Stimulated activated CD4-positive, alpha-beta T cell treated with anti-CD3 and anti-CD28 coated beads, TNF-alpha, amount 100 ng/mL, for 48 hours (primary cell): ENCODE measurements at regions not wholly inside any gene's neighbourhood (a gene's known extent, or its start where the extent isn't known, plus 50 kb on each side); places are given as distances from the start of the nearest gene placed in this dataset.

ENCODE experiments used
- DNase-seq, 3 donors: peaks; one replicate each; pipeline ENCODE4 v3.0.0-alpha.2; 2020; ENCODE audit warnings: low read depth in 3 of 3

DNA sequence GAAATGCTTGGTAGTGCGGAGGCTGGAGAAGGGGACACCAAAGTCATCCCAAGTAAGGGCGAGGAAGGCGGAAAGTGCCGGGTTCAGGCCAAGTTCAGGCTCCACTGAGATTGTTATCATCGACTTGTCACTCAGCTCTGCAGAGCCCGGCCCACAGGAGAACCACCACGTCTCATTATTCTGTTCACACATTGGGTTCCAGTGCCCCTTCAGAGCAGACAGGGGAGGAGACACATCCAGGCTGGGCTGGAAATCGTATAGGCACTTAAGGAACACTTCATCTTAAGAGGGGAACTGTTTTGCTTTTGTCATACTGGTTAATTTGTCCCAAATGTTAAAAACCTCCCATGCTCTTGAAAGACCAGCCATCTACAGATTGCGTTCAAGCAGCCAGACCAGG, 118.3 kb upstream of the ADAMTS18 start:
- DNase-seq, result no peak

DNA sequence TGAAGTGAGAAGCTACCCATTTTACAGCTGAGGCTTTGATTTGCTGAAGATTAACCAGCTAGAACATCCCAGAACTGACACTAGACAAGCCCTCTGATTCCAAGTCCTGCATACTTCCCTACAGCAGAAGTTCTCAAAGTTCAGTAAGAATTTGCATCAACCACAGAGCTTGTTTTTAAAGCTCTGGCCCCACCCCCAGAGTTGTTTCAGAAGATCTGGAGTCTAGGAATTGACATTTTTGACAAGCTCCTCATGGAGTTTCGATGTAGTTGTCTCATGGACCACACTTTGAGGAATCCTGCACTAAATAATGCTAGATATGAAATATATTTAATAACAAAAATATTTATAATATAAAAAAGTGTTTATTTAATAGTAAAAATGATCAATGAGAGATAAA, 120.3 kb upstream of the ADAMTS18 start:
- DNase-seq, result no peak

DNA sequence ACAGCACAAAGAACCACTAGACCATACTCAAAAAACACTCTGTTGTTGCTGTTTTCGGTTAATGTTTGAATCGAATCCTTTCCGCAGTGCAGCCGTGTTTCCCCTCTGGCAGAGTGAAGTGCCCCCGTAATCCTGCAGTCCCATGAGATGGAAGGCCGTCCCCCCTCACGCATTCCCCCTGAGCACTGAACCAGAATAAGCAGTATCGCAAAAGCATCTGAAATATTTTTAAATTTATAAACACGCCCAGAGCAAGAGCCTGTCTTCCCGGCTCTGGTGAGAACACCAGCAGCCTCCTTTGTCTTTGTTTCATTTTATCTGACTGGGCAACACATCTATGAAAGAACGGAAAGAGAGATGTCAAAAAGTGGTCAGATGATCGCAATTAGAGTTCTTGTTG, 121.0 kb upstream of the ADAMTS18 start:
- DNase-seq, result no peak

- DNase-seq, result no peak
Measured at GRCh38 chr16:77556201-77556873, 121.5 kb upstream of the ADAMTS18 start.

GRCh38 chr16:77557385-77557784, 122.6 kb upstream of the ADAMTS18 start:
- DNase-seq, result no peak

GRCh38 chr16:77558786-77559185, 124.0 kb upstream of the ADAMTS18 start:
- no peak for DNase-seq

DNA sequence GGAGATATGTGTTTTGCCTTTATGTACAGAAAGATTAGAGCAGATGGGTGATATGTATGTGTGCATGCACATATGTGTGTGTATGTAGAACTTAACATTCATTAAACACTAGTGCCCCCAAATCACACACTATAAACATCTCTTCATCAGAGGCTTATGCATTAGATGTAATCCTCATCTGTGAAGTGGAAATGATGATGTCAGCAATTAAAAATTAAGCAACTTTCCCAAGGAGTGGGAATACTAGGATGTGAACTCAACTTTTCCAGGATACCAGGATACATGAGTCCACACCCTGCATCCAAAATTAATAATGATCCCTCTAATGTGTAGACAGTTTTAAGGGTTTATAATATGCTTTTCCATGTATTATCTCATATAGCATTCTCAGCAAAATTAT, 127.7 kb upstream of the ADAMTS18 start:
- DNase-seq, result no peak

- DNase-seq, result no peak
Measured at GRCh38 chr16:77564791-77565390, 130.1 kb upstream of the ADAMTS18 start.

DNA sequence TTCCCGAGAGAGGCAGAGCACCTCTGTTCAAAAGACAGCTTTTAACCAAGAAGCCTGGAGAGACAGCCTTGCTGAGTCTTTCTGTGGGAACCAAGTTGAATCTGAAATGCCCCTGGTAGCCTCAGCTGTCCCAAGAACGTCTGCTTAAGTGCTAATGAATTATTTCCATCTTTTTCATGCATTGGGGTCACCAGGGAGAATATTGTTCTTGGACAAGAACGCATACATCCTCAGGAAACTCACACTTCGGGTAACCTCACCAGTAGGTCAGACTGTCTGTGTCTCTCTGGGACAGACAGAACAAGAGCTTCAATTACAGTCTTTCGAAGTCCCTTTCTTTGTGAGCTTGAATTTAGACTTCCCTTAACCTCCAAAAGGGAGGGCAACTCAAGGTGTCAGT, 134.6 kb upstream of the ADAMTS18 start:
- DNase-seq, result no peak

DNA sequence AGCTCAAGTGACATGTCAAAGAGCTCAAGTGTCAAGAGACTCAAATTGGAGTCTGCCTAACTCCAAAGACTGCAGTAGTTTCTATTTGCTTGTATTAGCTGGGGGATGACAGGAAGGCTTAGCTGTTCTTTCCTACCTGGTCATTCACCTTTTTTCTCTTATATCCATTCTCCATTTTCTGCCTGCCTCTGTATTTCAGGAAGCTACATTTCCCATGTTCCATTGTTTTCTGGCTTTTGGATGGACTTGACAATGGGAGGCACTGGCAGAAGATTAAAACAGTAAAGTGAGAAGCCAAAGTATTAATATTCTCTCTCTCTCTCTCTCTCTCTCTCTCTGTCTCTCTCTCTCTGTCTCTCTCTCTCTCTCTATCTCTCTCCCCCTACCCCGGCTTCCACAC, 135.7 kb upstream of the ADAMTS18 start:
- no peak for DNase-seq

- DNase-seq, result no peak
Measured at GRCh38 chr16:77571115-77571862, 136.5 kb upstream of the ADAMTS18 start.

GRCh38 chr16:77574867-77575624, 140.2 kb upstream of the ADAMTS18 start:
- DNase-seq, result no peak

DNA sequence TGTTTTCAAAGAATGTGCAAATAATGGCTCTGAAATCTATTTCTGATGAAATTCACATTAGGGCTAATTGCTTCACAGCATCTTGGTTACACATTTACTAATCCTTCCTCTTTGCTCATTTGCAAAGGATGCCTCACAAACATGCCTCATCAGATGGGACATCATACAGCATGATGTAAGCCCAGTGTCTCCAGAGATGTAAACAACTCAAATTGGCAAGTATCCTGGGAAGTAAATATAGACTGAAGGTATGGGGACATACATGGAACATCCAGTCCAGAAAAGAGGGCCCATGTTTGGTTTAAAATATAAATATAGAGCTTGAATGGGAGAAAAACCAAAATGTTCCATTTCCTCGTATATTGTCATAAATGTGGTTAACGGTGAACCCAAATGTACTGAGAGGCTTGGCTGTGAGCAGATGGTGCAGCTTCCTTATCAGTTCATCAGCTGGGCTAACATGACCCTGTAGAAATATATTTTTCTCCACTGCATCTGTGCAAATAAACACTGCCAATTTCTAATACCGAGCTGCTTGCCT, 142.9 kb upstream of the NUDT7 start:
- no peak for DNase-seq

- DNase-seq, result no peak
Measured at GRCh38 chr16:77581706-77582105, 140.6 kb upstream of the NUDT7 start.

DNA sequence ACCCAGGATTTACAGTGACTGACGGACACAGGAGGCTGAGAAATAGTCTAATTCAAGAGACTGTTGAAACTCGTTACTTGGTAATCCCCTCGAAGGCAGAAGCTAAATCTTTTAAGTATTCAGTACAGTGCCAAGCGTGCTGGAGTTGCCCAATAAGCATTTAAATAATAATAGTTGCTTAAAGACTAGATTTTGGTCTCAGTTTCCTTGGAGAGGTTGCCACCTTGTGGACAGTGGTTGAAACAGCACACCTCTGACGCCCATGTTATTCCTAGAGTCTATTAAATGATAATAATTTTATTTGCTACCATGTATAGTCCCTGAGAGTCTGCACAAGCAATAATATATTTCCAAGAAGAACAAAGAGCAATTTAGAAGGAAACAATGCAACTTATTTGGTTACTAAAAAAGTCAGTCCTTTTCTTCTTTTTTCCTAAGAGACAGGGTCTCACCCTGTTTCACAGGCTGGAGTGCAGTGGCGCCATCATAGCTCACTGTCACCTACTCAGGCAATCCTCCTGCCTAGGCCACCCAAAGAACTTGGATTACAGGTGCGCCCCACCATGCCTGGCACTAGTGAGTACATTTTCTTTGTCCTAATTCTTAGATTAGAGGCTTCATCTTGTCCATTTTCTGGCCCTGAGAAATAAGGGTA, 138.0 kb upstream of the NUDT7 start:
- peak in 2 of 3 donors; percentile 22 to 28 for DNase-seq

- DNase-seq, result no peak
Measured at GRCh38 chr16:77585379-77586251, 136.7 kb upstream of the NUDT7 start.

- no peak for DNase-seq
Measured at GRCh38 chr16:77588389-77588788, 133.9 kb upstream of the NUDT7 start.

DNA sequence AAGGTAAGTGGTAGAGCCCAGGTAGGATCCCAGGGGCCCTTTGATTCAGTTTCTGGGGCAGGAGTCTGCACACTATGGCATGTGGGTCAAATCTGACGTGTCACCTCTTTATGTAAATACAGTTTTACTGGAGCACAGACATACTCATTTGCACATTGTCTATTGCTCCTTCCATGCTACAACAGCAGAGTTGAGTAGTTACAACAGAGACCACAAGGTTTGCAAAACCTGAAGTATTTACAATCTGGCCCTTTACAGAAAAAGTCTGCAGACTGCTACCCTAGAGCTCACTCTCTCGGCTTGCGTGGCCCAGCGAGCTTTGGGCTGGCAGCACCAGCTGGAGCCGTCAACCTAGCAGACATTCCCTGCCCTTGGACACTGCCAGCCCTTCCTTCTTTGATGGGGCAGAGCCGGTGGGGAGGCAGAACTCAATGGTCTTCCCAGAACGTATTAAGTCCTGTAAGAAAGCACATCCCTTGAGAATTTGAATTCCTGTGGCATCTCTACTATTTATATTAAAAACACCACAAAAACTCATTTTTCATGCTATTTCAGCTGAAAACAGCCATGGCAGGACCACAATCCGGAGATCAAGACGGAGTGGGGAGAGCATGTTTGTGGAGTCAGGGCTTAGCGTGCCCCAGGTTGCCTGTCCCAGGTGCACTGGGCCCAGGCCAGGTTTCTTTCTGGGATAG, 133.1 kb upstream of the NUDT7 start:
- no peak for DNase-seq

GRCh38 chr16:77590707-77591106, 131.6 kb upstream of the NUDT7 start:
- no peak for DNase-seq

DNA sequence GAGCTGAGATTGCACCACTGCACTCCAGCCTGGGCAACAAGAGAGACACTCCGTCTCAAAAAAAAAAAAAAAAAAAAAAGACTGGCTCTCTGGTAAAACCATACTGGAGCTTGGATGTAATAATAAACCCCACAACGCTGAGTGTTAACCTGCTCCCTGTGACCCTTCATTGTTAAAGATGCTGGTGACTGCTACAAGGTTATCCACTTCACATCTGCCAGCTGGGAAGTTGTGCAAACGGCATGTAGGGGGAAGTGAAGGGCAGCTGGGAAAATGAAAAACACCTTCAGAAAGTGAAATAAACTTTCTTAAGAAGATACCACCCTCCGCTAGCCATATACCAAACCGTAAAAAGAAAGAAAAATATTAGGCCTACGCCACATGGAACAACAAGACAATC, 131.0 kb upstream of the NUDT7 start:
- DNase-seq, result no peak
